Tibial nerve (tissue), 4 donors: ENCODE measurements at regions not wholly inside any gene's neighbourhood (a gene's known extent, or its start where the extent isn't known, plus 50 kb on each side); places are given as distances from the start of the nearest gene placed in this dataset.

ENCODE experiments used
- EP300 ChIP-seq, 2 donors: sonication (generic); formaldehyde crosslinking; IDR thresholded peaks; one replicate each; pipeline ENCODE4 v1.6.1; 2017; ENCODE audit warnings: antibody characterized with exemption in 2 of 2, mild to moderate bottlenecking in 1 of 2
- POLR2A ChIP-seq, 2 donors: fragments of 450-650 bp; IDR thresholded peaks; one replicate each; pipeline ENCODE4 v1.6.1; 2017; ENCODE audit warnings: antibody characterized with exemption in 2 of 2, mild to moderate bottlenecking in 2 of 2, moderate library complexity in 2 of 2
- TF ChIP-seq, protein P1 (sequence below), 5 experiments: fragments of 200-600 bp in 3 of 5; fragments of 450-650 bp in 2 of 5; sonication (generic) in 3 of 5; IDR thresholded peaks; one replicate each; pipeline ENCODE4 v1.5.1; 2016 to 2019; ENCODE audit warnings: antibody characterized with exemption in 5 of 5, mild to moderate bottlenecking in 3 of 5, moderate library complexity in 2 of 5

DNA sequence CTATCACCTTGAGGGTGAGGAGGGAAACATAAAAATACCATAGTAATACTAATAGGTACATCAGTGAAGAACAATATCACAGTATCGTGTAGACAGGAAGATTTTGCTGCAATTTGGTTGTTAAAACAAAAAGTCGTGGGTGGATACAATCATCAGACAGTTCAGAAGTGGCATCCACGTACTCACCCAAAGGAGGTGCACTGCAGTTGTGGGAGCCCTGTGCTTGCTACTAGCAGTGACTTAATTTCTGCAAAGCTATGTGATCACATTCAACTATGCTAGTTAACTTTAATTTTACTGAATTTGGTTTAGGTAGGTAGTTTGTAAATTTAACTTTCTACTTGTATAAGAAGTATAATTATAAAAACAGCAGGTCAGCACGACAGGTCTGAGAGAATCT, 188.2 kb upstream of the SGK1 start:
- TF ChIP-seq, protein P1, sequence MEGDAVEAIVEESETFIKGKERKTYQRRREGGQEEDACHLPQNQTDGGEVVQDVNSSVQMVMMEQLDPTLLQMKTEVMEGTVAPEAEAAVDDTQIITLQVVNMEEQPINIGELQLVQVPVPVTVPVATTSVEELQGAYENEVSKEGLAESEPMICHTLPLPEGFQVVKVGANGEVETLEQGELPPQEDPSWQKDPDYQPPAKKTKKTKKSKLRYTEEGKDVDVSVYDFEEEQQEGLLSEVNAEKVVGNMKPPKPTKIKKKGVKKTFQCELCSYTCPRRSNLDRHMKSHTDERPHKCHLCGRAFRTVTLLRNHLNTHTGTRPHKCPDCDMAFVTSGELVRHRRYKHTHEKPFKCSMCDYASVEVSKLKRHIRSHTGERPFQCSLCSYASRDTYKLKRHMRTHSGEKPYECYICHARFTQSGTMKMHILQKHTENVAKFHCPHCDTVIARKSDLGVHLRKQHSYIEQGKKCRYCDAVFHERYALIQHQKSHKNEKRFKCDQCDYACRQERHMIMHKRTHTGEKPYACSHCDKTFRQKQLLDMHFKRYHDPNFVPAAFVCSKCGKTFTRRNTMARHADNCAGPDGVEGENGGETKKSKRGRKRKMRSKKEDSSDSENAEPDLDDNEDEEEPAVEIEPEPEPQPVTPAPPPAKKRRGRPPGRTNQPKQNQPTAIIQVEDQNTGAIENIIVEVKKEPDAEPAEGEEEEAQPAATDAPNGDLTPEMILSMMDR (IDR thresholded peaks at IDR 0.05), result no peak
- TF ChIP-seq POLR2A (IDR thresholded peaks at IDR 0.05) (no peak), EP300 (IDR thresholded peaks at IDR 0.05) (no peak)
